ENCODE measurements at regions not wholly inside any gene's neighbourhood (a gene's known extent, or its start where the extent isn't known, plus 50 kb on each side); places are given as distances from the start of the nearest gene placed in this dataset.

GRCh38 chr3:194246709-194247349, 104.3 kb downstream of the CPN2 start:
- no peak overlapping the region for H3K4me3 ChIP-seq (ENCODE audit: low read depth, low read length)
- no peaks in the 10 kb centered on the region for H3K36me3 ChIP-seq (ENCODE audit: control insufficient read depth, insufficient read depth, low read length)
- H3K27me3 ChIP-seq (ENCODE audit: control insufficient read depth, insufficient read depth, low read length) = peaks cover 6% of the 10 kb centered on the region
- DNase-seq (ENCODE audit: low read depth) = no peak
- no peak for FAIRE-seq
- TF ChIP-seq, protein P1, sequence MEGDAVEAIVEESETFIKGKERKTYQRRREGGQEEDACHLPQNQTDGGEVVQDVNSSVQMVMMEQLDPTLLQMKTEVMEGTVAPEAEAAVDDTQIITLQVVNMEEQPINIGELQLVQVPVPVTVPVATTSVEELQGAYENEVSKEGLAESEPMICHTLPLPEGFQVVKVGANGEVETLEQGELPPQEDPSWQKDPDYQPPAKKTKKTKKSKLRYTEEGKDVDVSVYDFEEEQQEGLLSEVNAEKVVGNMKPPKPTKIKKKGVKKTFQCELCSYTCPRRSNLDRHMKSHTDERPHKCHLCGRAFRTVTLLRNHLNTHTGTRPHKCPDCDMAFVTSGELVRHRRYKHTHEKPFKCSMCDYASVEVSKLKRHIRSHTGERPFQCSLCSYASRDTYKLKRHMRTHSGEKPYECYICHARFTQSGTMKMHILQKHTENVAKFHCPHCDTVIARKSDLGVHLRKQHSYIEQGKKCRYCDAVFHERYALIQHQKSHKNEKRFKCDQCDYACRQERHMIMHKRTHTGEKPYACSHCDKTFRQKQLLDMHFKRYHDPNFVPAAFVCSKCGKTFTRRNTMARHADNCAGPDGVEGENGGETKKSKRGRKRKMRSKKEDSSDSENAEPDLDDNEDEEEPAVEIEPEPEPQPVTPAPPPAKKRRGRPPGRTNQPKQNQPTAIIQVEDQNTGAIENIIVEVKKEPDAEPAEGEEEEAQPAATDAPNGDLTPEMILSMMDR (IDR thresholded peaks at IDR 0.05; ENCODE audit: insufficient read depth, low read length, severe bottlenecking) = no peak

DNA sequence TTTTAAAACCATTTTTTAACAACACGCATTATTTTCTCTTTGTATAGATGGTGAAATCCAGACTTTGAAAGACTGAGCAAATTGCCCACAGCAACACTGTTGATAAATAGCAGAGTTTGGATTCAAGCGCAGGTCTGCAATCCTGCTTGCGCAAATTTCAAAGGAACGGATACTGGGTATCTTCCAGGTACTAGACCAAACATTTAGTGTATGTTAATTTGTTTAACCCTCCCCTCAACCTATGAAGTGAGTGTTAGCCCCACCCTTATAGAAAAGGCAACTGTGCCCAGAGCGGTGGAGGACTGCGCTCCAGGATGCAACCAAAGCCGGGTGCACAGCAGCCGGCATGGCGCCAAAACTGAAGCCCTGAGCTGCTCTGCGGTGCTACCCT, 103.8 kb downstream of the CPN2 start:
- FAIRE-seq (no peak), DNase-seq (ENCODE audit: low read depth) (no peak)
- H3K27me3 ChIP-seq (ENCODE audit: control insufficient read depth, insufficient read depth, low read length) = peaks cover 6% of the 10 kb centered on the region
- TF ChIP-seq, protein P1 (IDR thresholded peaks at IDR 0.05; ENCODE audit: insufficient read depth, low read length, severe bottlenecking) = no peak
- H3K4me3 ChIP-seq (ENCODE audit: low read depth, low read length) = no peak overlapping the region
- no peaks in the 10 kb centered on the region for H3K36me3 ChIP-seq (ENCODE audit: control insufficient read depth, insufficient read depth, low read length)

DNA sequence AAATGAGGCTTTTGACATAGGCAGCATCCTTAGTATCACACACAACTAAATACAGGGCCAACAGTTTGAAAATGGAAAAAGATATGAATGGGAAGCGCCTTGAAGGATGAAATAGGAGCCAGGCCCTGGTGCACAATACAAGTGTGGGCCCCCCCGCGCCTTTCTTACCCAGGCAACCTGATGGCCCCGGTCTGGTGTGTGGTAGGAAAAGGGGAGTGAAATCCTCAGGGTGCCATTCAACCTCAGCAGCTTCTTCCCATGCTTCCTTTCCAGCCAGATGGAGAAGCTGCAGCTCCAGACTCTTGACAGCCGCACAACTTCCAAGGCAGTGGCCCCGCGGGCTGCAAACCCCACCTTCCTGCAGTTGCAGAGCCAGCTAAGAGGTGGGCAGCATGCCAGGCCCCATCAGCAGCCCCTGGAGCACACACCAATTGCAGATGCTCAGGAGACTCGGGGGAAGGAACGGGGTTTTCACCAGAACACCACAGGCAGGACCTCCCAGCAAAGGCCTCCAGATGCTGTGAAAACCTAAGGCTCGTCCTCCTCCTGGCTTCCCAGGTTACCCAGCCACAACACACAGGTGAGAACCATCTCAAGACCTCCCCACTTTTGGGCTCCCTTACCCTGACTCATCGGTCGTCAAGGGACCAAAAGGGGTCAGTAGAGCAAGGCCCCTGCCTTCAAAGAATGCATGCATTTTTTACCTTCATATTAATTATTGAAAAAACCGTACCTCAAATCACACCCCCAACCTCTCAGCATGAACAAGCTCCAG, 101.6 kb downstream of the CPN2 start:
- no peak for DNase-seq (ENCODE audit: low read depth)
- Histone ChIP-seq H3K27me3 (ENCODE audit: control insufficient read depth, insufficient read depth, low read length) (peaks cover 11% of the 10 kb centered on the region), H3K4me3 (ENCODE audit: low read depth, low read length) (no peak overlapping the region), H3K36me3 (ENCODE audit: control insufficient read depth, insufficient read depth, low read length) (no peaks in the 10 kb centered on the region)
- FAIRE-seq = no peak
- TF ChIP-seq, protein P1 (IDR thresholded peaks at IDR 0.05; ENCODE audit: insufficient read depth, low read length, severe bottlenecking) = no peak

DNA sequence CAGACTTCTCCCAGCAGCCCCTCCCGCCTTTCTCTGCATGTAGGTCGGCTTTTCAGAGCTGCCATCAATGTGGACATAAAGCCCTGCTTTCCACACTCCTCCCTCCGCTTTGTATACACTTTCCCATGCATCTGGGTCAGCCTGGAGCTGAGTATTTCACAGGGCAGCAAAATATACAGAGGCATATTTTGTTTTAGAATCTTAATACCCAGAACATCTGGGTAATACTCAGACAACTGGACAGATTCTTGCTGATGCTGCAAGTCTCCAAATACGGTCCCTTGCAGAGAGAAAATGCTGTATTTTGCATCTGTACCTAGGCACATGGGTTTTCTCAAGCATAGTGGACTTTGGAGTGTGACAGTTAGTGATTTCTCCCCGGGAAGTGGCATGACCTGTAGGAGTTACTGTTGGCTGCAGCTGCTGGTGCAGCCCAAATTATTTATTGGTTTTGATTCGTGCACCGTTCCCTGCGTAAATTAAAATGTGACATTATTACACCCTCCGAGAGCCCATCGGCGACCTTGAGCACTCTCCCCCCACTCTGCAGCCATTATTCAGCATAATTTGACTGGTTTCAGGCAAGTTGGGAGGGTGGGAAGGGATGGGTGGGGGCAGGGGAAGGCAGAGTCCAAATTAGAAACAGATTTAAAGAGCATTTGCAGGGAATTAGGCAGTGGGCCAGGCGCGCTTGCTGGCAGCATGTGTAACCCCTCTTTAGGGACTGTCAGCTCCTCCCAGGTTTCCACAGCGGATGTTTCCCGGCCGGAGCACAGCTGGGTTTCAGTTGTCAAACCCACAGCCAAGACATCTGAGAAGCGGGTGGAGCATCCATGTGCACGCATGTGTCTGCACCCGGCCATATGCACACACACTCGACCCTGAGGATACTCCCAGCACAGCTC, 100.8 kb downstream of the CPN2 start:
- TF ChIP-seq, protein P1 (IDR thresholded peaks at IDR 0.05; ENCODE audit: insufficient read depth, low read length, severe bottlenecking) = no peak
- FAIRE-seq (no peak), DNase-seq (ENCODE audit: low read depth) (no peak)
- Histone ChIP-seq H3K36me3 (ENCODE audit: control insufficient read depth, insufficient read depth, low read length) (no peaks in the 10 kb centered on the region), H3K27me3 (ENCODE audit: control insufficient read depth, insufficient read depth, low read length) (peaks cover 11% of the 10 kb centered on the region), H3K4me3 (ENCODE audit: low read depth, low read length) (no peak overlapping the region)

- no peaks in the 10 kb centered on the region for H3K36me3 ChIP-seq (ENCODE audit: control insufficient read depth, insufficient read depth, low read length)
- FAIRE-seq (peak; percentile 32), DNase-seq (ENCODE audit: low read depth) (no peak)
- H3K27me3 ChIP-seq (ENCODE audit: control insufficient read depth, insufficient read depth, low read length) = peaks cover 11% of the 10 kb centered on the region
- TF ChIP-seq, protein P1 (IDR thresholded peaks at IDR 0.05; ENCODE audit: insufficient read depth, low read length, severe bottlenecking) = no peak
- no peak overlapping the region for H3K4me3 ChIP-seq (ENCODE audit: low read depth, low read length)
Measured at GRCh38 chr3:194251007-194251406, 100.1 kb downstream of the CPN2 start.

All from bronchial epithelial cell (primary cell).